Mammary epithelial cell (primary cell): ENCODE measurements at regions not wholly inside any gene's neighbourhood (a gene's known extent, or its start where the extent isn't known, plus 50 kb on each side); places are given as distances from the start of the nearest gene placed in this dataset.

Experiments used
- EZH2 ChIP-seq: IDR thresholded peaks from 2 replicates; pipeline ENCODE4 v1.6.1; 2012; ENCODE audit warnings: low read length, inconsistent platforms, borderline replicate concordance
- TF ChIP-seq, protein P1 (sequence below), 2 donors: IDR thresholded peaks in 1 of 2; conservative IDR thresholded peaks in 1 of 2; 2 replicates each; pipeline ENCODE4 v1.5.1; 2011 to 2012; ENCODE audit warnings: inconsistent platforms in 2 of 2, low read length in 2 of 2, mild to moderate bottlenecking in 2 of 2, control low read depth in 1 of 2, low read depth in 1 of 2; ENCODE audit not compliant: insufficient read depth in 1 of 2; ENCODE audit errors: extremely low read depth in 1 of 2

DNA sequence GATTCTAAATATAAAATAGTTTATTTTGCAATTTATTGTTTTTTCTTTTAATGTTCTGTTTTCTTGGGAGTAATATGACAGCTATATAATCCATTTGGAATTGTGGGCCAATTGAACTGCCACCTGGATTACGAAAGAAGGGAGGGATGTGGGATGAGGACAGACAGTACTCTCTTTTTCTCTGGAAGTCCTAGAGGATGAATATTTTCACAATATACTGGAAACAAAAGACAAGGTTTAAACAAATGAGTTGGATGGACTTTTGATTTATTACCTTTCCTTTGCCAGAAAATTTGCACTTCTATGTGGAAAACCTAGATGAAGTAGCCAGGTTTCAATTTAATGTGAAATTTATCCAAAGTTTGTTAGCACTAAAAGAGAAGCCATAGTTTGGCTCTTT is 325.5 kb upstream of the IMPG1 start:
- TF ChIP-seq, protein P1, sequence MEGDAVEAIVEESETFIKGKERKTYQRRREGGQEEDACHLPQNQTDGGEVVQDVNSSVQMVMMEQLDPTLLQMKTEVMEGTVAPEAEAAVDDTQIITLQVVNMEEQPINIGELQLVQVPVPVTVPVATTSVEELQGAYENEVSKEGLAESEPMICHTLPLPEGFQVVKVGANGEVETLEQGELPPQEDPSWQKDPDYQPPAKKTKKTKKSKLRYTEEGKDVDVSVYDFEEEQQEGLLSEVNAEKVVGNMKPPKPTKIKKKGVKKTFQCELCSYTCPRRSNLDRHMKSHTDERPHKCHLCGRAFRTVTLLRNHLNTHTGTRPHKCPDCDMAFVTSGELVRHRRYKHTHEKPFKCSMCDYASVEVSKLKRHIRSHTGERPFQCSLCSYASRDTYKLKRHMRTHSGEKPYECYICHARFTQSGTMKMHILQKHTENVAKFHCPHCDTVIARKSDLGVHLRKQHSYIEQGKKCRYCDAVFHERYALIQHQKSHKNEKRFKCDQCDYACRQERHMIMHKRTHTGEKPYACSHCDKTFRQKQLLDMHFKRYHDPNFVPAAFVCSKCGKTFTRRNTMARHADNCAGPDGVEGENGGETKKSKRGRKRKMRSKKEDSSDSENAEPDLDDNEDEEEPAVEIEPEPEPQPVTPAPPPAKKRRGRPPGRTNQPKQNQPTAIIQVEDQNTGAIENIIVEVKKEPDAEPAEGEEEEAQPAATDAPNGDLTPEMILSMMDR (conservative IDR thresholded peaks at IDR 0.05 in 1 of 2, IDR thresholded peaks at IDR 0.05 in 1 of 2; ENCODE audit: extremely low read depth in 1 of 2, insufficient read depth in 1 of 2, low read depth in 1 of 2, low read length in 2 of 2): no peak
- no peak for TF ChIP-seq EZH2
